HT-29 (cell line): ENCODE measurements at regions not wholly inside any gene's neighbourhood (a gene's known extent, or its start where the extent isn't known, plus 50 kb on each side); places are given as distances from the start of the nearest gene placed in this dataset.
"Not testable (repeated sequence)": the region's sequence is repeated elsewhere in the genome, so short reads cannot be mapped to it uniquely, and the experiment has no call there.

Experiments
- DNase-seq: peaks from one replicate; pipeline ENCODE4 v3.0.0-alpha.2; 2015; ENCODE audit warnings: low spot score

DNA sequence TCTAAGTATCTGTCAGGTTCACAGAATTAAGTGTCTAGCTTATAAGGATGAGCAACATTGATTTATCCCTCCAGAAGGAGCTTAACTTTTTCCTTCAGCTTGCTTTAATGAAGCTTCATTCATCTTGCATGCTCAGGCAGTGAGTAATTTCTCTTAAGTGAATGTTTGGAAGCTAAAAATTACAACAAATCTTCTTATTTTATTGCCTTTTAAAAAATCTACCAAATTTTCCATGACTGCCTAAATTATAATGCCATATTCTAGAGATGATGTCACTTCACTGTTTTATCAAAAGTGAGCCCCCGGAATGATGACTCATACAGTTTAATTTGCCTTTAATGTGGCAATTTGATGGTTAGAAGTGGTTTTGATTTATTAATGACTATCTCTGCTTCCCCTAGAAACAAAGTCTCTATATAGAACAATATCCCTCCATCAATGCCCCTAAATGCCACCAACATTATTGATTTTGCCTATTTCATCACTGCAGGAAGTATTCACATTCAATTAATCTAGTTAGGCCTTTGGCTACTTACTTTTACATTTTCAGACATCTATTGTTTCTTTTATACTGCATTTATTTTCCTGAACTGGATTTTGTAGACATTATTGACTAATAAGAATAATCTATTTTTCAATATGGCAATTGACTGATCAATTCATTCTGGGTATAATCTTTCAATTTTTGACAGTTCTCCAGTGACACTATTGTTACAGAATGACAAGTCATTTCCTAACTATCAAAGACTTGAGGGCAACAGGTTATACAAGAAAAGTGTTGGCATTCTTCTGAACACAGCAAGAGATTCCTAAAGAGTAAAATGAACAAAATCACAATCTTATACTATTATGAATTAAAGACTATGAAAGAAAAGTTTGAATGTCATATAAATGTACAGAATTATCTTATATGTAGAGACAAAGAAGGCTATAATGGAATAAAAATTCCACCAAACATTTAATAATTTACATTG, 139.3 kb upstream of the ODAD2 start:
- DNase-seq, result no peak

DNA sequence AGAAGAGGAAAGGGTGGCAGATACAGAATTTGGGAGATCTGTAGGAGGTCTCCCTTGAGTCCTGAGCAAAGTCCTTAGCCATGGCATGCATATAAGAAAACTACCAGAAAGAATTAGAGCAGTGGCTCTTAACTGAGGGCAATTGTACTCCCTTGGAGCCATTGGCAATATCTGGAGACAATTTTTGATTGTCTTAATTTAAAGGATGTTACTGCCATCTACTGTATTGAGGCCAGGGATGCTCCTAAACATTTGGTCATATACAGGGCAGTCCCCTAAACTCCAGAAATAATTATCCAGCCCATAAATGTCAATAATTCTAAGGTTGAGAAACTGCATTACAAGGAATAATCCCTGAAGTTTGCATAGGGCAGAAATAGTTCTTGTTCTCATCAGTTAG, 136.4 kb upstream of the ODAD2 start:
- DNase-seq, result no peak

DNA sequence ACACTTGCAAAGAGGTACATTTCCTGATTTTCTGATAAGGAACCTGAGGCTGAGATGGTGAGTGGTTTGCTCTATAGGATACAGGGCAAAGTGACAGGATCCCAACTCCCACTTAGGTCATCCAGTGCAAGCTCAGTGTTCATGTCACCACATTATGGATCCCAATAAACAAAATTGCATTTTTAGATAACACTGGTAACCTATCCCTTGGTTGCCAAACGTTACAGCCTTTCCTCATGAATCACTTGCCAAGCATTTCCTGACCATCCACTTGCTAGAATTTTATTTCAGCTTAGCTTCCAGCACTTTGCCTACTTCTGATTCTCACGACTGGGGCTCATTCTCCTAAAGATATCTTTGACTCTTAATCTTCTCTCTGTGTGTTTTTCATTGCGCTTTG, 131.4 kb upstream of the ODAD2 start:
- no peak for DNase-seq

DNA sequence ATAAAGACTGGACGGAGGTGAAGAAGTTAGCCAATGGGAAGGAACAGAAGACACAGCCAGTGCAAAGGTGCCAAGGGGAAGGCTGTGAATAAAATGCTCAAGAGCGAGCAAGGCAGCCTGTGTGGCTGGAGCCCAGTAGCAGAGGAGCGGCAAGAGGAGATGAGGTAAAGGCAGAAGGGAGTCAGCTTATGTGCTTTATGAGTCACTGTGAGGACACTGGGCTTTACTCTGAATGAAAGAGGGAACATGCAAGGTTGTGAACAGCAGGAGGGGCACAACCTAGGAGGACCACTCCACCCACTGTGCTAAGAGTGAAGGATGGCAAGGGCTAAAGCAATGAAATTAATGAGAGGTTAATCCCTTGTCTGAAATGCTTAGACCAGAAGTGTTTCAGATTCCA, 129.0 kb upstream of the ODAD2 start:
- DNase-seq, result no peak

DNA sequence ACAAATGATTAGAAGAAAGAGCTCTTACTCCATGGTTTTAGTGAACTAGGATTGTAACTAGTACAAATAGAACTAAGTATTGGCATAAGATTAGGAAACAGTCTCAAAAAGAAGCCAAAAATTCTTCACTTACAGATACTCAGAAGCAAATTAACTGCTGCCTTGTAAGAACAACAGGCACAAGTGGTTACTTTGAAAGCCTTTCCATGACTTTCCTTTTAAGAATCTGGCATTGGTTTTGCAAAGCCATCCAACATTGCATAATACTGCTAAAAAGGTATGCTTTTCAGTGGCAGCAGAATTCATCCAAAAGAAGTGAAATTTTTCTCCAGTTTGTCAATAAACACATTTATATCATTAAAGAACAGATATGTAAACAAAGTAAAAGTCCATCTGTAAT, 126.8 kb upstream of the ODAD2 start:
- no peak for DNase-seq

DNA sequence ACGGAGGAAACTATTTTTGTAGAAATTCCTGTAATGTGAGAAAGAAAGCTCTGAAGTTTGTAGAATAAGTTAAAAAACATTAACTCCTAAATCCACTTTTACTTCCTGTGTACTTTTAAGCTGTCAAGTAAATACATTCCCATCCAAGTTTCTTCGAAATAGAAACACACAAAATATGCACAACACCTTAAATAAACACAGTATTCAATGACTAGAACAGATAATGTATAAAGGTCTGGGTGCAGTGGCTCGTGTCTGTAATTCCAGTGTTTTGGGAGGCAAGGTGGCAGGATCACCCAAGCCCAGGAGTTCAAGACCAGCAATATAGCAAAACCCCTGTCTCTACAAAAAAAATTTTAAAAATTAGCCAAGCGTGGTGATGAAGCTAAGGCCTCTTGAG, 121.9 kb upstream of the ODAD2 start:
- DNase-seq, result no peak

DNA sequence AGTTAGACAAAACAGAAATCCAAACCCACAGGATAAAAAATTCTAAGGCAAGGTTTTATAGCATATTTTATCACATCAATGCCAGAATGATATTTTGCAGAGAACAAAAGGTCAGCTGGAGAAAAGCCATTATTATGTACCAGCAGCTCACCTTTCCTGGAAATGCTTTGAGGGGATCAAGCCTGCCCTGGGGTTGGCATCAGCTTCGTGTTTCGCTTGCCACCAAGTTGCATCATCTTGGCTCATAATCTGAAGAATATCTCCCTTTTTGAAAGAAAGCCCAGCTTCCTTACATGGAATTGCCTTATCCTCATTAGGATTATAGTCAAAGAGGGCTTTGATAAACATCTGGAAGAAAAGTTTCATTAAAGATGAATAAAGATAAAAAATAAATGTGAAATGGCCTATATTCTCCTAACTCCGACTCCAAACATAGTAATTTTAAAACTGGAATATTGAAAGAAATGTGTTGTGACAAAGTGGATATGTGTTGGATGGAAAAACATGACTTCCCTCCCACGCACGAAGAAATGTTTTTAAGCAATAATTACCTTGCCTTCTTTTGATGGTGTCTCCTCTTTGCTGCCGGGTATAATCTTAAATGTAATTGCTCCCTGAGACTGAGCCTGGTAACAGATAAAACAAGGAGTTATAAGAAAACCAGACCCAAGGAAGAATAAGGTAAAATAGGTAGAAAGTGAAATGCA, 121.3 kb upstream of the ODAD2 start:
- DNase-seq, result no peak

DNA sequence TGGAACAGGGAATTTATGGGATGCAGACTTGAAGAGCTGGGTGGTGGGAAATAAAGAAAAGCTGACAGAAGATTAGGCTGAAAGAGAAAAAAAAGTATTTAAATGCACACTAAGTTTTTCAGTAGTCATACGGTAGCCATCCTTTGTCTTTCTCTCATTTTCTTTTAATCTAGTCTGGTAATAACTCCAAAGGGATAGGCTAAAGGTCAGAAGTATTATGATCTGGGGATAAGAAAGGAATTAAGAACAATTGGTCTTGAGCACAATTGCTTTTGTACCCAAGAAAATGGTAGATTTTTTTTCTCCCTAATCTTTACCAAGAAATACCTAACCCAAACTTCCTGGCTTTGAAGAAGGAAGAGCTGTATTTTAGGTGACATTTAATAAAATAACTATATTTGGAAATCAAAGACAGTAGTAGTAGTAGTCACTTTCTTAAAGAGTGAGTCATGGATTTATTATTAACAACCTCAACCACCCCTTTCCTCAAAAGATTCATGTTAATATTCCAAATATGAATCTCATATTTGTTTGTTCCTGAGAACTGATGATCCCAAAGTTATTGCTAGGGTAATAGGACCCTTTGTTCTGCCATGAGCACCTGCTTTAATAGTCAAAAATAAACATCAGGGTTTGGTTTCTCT, 120.2 kb upstream of the ODAD2 start:
- DNase-seq, result peak; percentile 30

DNA sequence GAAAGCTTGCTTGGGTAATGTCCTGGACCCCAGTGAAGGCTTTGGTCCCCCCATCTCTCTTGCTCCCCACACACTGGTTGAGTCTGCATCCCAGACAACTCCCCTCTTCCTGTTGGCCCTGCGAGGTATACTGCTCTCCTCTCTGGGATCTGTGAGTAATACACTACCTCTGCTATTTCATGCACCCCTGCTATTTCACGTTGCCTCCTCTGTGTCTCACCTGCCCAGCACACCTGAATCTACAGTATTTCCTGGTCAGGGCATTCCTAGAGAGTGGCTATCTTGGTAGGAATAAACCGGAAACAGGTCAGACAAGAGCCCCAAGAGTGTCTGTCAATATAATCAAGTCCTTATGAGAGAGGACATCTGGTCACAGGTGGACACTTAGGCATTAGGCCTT, 114.3 kb upstream of the ODAD2 start:
- no peak for DNase-seq

DNA sequence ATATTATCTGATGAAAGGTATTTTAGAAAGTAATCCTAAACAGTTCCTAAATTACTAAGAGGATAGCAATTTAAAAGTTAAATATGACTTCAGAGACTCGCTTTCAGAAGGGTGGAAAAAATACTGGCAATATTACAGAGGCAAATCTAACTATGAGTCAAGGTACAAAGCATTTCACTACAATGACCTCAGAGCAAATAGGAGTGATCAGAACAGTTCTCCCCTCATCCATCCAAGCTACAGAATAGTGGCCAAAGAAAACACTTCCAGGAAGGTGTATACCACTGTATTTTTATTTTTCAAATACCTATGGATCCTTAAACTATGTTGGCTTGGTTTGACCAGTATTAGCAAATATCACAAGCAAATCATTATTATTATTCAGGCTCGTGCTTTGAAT, 112.8 kb upstream of the ODAD2 start:
- no peak for DNase-seq

DNA sequence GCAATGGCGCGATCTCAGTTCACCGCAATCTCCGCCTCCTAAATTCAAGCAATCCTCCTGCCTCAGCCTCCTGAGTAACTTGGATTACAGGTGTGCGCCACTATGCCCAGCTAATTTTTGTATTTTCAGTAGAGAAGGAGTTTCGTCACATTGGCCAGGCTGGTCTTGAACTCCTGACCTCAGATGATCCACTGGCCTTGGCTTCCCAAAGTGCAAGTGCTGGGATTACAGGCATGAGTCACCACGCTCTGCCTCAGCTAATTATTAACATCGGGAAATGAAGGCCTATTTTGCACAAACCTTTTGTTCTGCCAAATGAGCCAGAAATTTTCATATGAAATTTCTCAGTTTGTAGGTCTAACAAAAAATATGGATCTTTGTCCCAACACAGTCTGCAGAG, 106.7 kb upstream of the ODAD2 start:
- DNase-seq, result no peak

DNA sequence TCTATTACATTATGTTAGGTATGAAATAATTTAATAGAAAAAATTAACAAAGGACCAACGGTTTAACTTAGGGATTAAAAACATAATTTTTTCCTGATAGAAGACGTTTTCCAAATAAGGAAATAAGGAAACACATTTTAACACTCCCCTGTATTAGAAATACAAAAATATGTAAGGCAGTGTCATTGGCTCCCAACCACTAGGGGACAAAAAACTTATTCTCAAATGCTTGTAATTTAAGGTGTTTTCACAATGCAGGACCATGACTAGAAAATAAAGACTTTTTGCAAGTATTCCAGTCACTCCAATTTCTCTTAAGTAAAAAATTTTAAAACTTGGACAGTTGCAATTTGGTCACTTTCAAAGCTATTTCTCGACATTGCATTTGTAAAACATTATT, 98.8 kb upstream of the ODAD2 start:
- DNase-seq, result no peak

DNA sequence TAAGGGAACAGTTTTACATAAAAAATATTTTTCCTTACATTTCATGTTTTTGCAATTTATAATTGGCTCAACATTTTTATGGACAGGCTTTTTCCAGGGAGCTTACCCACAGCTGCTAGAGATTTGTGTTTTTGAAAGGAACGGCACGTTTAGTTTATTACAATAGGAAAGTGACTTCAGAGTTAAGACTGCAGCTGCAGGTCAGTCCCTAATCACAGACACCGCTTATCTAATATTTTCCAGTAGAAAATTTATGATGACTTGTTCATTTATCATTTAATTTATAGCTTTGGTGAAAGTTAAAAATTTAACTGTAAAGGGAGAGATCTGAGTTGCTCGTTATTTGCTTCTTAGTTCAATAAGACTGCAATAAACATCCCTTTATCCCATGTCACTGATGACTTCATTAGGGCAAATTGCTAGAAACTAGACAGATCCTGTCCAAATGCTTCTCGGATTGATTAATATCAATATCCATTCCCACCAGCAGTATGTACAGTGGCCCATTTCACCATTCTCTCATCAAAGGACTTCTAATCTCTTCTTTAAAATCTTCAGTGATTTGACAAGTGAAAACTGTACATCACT, 97.0 kb upstream of the ODAD2 start:
- DNase-seq, result no peak

DNA sequence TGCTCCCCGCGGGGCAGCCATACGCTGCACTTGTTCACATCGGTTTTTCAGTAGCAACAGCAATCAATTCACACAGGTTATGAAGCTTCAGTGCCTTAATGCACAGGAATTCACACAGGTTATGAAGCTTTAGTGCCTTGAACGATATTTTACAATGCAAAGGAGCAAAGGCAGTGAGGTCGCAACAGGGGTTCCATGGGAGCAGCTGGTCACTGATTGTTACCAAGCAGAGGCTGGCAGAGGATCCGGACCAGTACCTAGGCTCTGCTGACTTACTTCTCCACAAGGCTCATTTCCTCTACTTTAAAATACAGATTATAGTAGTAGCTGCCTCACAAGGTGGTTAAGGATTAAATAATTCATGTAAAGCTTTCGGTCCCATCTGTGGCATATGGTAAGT, 95.2 kb upstream of the ODAD2 start:
- DNase-seq, result no peak

DNA sequence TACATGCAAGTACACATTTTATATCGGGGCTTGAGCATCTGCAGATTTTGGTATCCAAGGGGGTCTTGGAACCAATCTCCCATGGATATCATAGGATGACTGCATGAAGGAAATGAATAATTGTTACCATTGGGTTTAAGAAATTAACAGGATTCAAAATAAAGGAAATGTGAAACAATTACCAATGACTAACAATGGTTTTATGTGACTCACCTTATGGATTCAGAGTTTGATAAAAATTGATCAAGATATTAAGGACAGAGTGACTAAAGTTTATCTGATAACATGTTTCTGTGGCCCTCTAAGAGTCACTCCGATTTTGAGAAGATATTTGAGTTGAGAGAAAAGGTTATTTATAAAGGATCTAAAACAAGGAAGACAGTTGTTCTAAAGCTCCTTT, 93.0 kb upstream of the ODAD2 start:
- DNase-seq, result no peak

DNA sequence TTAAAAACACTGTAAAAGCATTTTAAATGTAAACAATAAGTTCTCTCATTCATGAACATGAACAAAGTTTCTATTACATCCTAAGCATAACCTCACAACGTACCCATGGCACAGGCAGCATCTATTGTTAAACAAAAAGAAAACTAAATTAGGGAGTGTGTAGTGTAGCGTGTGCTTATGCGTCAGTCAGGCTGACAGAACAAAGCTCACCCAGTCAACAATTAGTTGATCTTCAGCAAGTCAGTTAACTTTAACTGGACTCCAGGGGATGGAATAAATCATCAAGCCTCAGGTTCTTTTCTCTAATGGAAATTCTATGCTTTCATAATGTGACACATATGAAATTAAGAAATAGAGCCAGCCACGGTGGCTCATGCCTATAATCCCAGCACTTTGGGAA, 91.6 kb upstream of the ODAD2 start:
- no peak for DNase-seq

DNA sequence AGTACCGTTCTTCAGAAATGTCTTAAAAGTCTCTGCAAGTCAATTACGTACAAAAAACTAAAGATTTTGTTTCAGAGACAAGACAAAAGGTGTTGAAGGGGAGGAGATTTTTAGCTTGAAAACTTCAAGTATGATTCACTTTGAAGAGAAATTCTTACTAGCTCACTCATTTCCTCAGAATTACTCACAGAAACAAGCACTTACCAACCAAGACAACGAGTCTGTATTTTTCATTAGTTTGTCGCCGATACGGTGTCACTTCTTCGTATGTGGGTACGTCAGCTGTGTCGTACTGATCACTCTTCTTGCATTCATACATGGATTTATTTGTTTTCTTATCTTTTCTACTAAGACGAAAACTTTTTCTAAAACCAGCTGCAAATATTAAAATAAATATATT, 90.6 kb upstream of the ODAD2 start:
- DNase-seq, result no peak

DNA sequence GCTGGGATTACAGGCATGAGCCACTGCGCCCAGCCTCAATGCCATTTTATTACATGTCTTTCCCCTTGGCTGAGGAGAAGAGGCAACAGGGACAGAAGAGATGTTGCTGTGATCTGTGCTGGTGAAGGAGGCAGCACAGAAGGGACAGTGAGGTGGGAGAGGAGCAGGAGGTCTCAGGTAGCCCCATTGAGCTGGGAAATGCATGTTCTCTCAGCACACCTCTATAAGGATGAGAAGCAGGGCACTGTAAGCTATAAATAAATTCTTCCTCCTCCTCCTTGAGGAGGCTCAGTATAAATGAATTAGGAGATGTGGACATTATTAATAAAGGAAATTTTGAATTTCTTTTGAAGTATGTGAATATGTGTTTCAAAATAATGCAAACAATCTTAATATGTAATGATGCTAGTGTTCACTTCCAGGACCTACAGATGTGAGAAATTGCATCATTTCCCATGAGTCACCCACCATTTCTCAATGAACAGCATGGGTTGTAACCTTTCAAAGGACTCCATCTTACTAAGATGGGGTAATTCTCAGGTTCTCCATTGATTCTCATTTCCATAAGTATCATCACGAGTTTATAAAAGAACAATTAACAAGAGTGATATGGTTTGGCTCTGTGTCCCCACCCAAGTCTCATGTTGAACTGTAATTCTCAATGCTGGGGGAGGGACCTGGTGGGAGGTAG, 88.9 kb upstream of the ODAD2 start:
- no peak for DNase-seq

DNA sequence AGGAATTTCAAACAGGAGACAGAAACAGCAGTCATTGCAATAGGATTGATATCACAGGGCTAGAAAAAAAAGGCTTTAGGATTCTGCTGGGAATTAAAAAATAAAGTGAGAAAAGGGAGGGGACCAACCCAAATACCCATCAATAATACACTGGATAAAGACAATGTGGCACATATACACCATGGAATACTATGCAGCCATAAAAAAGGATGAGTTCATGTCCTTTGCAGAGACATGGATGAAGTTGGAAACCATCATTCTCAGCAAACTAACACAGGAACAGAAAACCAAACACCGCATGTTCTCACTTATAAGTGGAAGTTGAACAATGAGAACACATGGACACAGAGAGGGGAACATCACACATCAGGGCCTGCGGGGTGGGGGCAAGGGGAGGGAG, 86.9 kb upstream of the ODAD2 start:
- DNase-seq, result not testable (repeated sequence)

DNA sequence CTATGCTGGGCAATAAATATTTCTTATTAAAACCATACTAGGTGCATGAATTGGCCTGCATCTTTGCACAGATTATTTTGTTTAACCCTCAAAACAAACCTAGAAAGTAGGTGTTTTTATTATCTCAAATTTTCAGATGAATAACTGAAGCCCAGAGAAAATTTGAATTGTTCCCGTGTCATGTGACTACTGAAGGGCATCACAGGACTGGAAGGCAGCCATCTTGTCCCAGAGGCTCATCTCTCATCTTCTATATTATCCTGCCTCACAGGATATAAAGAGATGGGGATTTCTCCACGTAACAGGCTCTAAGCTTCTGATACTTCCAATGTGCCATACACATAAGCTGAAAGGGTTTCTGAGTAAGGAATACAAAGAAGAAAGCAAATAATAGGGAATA, 84.0 kb upstream of the ODAD2 start:
- DNase-seq, result no peak

DNA sequence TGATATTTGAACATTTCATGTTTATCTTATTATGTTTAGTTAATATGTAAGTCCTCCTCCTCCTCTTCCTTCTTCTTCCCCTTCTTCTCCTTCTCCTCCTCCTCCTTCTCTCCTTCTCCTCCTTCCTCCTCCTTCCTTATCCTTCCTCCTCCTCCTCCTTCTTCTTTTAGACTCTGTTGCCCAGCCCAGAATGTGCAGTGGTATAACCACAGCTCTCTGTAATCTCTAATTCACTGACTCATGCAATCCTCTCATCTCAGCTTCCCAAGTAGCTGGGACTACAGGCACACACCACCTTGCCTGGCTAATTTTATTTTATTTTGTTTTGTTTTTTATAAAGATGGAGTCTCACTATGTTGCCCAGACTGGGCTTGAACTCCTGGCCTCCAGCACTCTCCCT, 83.4 kb upstream of the ODAD2 start:
- DNase-seq, result no peak

DNA sequence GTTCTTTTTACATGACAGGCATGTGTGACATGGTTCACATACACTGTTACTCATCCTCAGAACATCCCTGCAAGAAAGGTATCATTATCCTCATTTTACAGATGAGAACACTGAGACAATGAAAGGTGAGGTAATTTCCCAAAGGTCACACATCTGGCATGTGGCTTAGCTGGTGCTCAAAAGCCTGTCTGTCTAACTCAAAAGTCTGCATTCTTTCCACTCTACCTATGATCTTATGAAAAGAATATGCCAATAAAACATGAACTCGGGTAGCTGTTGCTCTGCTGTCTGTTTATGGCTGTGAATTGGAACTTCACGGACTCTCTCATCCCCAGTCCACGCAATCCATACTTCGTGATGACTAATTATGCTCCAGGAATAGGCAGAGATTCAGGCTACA, 79.0 kb upstream of the ODAD2 start:
- DNase-seq, result no peak
